BE2C (cell line): ENCODE measurements at regions not wholly inside any gene's neighbourhood (a gene's known extent, or its start where the extent isn't known, plus 50 kb on each side); places are given as distances from the start of the nearest gene placed in this dataset.

Experiments
- DNase-seq: peaks from one replicate; pipeline ENCODE4 v3.0.0-alpha.2; 2020
- H3K27me3 ChIP-seq: fragments of 250-450 bp; sonication (Bioruptor Pico); 2 replicates; pipeline ENCODE4 v1.5.1; 2020; ENCODE audit warnings: mild to moderate bottlenecking
- H3K36me3 ChIP-seq: fragments of 250-450 bp; sonication (Bioruptor Pico); 2 replicates; pipeline ENCODE4 v1.5.1; 2020; ENCODE audit warnings: mild to moderate bottlenecking
- H3K4me1 ChIP-seq: fragments of 250-450 bp; sonication (Bioruptor Pico); 2 replicates; pipeline ENCODE4 v1.5.1; 2020
- H3K4me3 ChIP-seq: 2 replicates; pipeline ENCODE4 v1.5.1; 2011; ENCODE audit warnings: low read depth, low read length
- H3K9me3 ChIP-seq: fragments of 250-450 bp; sonication (Bioruptor Pico); 2 replicates; pipeline ENCODE4 v1.5.1; 2020
- TF ChIP-seq, protein P1 (sequence below): IDR thresholded peaks from 2 replicates; pipeline ENCODE4 v1.5.1; 2012; ENCODE audit warnings: mild to moderate bottlenecking, low read depth, low read length

DNA sequence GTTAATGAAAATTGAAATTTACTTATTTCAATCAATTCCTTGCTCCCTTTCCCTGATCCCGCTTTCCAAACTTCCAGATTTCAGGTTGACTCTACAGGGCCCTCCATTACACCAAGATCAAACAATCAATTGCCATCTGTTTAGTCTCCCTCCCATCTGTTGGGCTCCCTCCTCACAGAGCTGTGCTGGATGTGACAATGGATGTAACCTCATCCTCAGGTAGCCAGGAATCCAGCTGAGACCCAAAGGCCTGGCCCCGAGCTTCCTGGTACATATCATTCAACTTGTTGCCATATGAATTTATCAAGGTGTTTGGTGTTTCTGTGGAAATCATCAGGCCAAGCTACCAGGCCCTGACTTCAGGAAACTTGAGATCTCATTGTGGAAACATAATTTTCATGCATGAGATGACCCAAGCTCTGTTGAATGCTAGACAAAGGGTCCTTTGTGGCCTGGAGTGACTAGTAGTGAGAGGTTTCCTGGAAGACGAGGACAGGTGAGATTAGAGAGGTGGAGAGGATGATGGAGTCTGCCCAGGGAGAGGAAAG lies 148.6 kb upstream of the PDE1C start:
- DNase-seq = no peak
- Histone ChIP-seq H3K36me3 (no peaks in the 10 kb centered on the region), H3K4me1 (no peaks in the 10 kb centered on the region), H3K4me3 (no peak overlapping the region), H3K9me3 (no peaks in the 10 kb centered on the region), H3K27me3 (no peaks in the 10 kb centered on the region)
- TF ChIP-seq, protein P1, sequence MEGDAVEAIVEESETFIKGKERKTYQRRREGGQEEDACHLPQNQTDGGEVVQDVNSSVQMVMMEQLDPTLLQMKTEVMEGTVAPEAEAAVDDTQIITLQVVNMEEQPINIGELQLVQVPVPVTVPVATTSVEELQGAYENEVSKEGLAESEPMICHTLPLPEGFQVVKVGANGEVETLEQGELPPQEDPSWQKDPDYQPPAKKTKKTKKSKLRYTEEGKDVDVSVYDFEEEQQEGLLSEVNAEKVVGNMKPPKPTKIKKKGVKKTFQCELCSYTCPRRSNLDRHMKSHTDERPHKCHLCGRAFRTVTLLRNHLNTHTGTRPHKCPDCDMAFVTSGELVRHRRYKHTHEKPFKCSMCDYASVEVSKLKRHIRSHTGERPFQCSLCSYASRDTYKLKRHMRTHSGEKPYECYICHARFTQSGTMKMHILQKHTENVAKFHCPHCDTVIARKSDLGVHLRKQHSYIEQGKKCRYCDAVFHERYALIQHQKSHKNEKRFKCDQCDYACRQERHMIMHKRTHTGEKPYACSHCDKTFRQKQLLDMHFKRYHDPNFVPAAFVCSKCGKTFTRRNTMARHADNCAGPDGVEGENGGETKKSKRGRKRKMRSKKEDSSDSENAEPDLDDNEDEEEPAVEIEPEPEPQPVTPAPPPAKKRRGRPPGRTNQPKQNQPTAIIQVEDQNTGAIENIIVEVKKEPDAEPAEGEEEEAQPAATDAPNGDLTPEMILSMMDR = no peak

DNA sequence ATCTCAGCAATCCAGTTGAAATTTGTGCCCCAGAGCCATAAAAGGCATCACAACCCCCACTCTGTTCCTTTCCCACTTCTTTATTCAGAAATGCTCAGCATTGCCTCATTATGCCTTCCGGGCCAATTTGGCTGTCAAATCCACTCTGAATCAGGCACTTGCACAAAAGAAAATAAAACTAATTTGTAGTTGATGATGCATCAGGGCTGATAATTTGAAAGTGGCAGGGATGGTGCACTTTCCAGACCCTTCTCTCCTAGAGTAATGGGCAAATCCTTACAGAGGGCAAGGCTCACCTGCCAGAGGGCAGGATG lies 147.9 kb upstream of the PDE1C start:
- DNase-seq = no peak
- Histone ChIP-seq H3K4me3 (no peak overlapping the region), H3K4me1 (no peaks in the 10 kb centered on the region), H3K36me3 (no peaks in the 10 kb centered on the region), H3K9me3 (no peaks in the 10 kb centered on the region), H3K27me3 (peaks cover 4% of the 10 kb centered on the region; the same call in 1 of the 2 replicates)
- TF ChIP-seq, protein P1 = no peak

DNA sequence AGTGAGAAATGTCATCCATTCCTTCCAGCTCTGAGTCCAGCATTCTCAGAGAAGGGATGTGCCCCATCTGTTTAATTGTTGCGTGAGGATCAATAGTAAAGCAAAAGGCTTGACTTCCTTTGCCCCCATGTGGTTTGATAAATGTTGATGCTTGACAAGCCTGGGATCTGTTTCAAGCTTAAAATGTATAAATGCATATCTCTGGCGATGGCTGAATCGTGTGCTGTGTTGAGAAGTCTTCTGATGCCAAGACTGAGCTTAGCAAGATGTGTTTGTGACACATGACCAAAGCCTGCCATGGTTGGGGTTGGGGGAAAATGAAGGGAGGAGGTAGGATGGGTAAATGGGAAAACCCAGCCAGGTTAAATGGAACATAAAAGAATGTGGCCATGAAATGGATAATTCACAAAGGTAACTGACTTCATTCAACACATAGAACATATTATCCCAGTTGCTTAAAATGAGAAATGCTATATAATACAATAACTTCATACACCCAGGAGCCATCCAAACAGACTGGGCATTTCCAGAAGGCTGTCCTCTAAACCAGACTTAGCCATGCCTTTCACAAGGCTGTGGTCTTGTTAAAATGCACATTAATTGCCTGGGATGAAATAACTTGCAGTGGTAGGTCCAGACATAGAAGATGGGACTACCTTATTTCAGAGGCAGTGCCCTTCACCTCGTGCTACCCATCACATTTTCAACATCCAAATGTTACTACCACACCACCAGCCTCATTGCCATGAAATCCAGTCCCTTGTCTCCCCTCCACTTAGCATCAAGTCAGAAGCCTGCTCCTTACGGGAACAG lies 147.3 kb upstream of the PDE1C start:
- no peaks in the 10 kb centered on the region for H3K36me3 ChIP-seq
- no peaks in the 10 kb centered on the region for H3K9me3 ChIP-seq
- H3K27me3 ChIP-seq = peaks cover 4% of the 10 kb centered on the region; the same call in 1 of the 2 replicates

DNA sequence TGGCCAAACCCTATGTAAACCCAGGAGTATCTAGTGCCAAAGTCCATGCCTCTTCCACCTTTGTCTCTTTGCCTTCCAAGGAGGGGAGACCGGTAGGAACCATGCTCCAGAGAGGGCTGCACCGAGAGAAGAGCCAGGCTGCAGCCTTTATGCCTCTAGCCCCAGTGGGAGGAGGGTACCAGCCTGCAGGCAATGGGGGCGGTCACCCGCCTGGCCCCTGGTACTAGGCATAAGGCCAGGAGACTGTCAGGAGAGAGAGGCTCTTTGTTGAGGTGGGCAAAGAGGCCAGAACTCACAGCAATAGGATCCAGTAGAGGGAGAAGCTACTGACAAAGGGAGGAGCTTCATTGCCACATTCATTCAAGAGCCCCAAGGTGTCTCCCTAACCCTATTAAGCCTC lies 146.6 kb upstream of the PDE1C start:
- Histone ChIP-seq H3K4me1 (no peaks in the 10 kb centered on the region), H3K36me3 (no peaks in the 10 kb centered on the region), H3K9me3 (no peaks in the 10 kb centered on the region), H3K27me3 (peaks cover 4% of the 10 kb centered on the region; the same call in 1 of the 2 replicates), H3K4me3 (no peak overlapping the region)
- no peak for DNase-seq
- TF ChIP-seq, protein P1 = no peak

More for the DNA sequence above, 147.3 kb upstream of the PDE1C start:
- TF ChIP-seq, protein P1 = no peak
- no peaks in the 10 kb centered on the region for H3K4me1 ChIP-seq
- DNase-seq = no peak
- no peak overlapping the region for H3K4me3 ChIP-seq

DNA sequence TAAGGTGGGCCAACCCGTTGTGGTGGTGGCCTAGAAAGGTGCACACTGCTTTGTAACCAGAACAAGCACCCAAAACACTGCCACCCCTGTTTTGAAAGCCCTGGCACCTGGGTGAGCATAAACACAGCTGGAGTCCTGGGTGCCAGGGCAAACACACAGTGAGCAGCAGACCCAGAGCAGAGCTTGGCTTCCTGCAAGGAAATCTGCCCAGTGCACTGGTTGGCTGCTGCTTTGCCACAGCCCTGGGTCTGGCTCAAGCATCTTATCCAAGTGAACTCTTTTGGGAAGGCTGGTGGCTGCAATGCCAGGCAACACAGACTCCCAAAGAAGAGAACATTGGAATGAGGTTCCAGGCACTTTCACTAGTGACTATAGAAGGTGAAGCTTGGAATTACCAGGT lies 145.5 kb upstream of the PDE1C start:
- TF ChIP-seq, protein P1 = no peak
- no peak overlapping the region for H3K4me3 ChIP-seq
- DNase-seq = no peak
- no peaks in the 10 kb centered on the region for H3K4me1 ChIP-seq
- no peaks in the 10 kb centered on the region for H3K9me3 ChIP-seq
- peaks cover 4% of the 10 kb centered on the region; the same call in 1 of the 2 replicates for H3K27me3 ChIP-seq
- H3K36me3 ChIP-seq = no peaks in the 10 kb centered on the region

DNA sequence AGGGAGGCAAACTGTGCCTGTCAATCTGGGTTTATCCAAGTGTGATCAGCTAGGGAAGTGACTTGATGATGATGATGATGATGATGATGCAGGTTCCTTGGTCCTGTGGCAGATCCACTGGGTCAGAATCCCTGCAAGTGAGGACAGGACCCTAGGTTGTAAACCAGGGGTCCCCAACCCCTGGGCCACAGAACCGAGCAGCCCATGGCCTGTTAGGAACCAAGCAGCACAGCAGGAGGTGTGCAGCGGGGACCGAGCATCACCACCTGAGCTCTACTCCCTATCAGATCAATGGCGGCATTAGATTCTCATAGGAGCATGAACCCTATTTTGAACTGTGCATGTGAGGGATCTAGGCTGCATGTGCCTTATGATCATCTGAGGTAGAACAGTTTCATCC lies 144.7 kb upstream of the PDE1C start:
- no peak for DNase-seq
- Histone ChIP-seq H3K9me3 (no peaks in the 10 kb centered on the region), H3K36me3 (no peaks in the 10 kb centered on the region), H3K4me1 (no peaks in the 10 kb centered on the region), H3K4me3 (no peak overlapping the region), H3K27me3 (peaks cover 5% of the 10 kb centered on the region; the same call in 1 of the 2 replicates)
- TF ChIP-seq, protein P1 = no peak
